Stimulated activated CD8-positive, alpha-beta memory T cell treated with anti-CD3 and anti-CD28 coated beads, Interleukin-15, amount 100 ng/mL, for 1 hour (primary cell): ENCODE measurements at regions not wholly inside any gene's neighbourhood (a gene's known extent, or its start where the extent isn't known, plus 50 kb on each side); places are given as distances from the start of the nearest gene placed in this dataset.

ENCODE experiments used
- DNase-seq: peaks from one replicate; pipeline ENCODE4 v3.0.0-alpha.2; 2020; ENCODE audit warnings: low read depth

DNA sequence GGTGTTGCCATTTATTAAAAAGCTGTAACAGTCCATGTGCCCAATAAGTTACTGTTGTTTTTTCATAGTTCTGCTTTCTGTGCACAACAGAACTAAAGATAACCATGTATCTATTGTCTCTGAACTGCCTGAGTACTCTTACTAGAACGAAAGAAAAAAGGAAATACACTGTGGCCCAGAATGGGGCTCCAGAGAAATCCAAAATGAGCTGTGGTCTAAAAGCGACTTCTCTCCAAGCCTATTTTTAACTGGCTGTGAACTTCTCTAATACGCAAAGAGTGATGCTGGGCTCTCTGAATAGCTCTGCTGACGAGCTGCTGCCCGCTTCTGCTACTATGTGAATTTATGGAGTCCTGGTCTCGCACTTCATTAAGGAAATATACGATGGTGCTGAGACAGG, 56.2 kb upstream of the LPP start:
- DNase-seq = no peak

GRCh38 chr3:188099907-188100306, 54.0 kb upstream of the LPP start:
- DNase-seq = no peak

DNA sequence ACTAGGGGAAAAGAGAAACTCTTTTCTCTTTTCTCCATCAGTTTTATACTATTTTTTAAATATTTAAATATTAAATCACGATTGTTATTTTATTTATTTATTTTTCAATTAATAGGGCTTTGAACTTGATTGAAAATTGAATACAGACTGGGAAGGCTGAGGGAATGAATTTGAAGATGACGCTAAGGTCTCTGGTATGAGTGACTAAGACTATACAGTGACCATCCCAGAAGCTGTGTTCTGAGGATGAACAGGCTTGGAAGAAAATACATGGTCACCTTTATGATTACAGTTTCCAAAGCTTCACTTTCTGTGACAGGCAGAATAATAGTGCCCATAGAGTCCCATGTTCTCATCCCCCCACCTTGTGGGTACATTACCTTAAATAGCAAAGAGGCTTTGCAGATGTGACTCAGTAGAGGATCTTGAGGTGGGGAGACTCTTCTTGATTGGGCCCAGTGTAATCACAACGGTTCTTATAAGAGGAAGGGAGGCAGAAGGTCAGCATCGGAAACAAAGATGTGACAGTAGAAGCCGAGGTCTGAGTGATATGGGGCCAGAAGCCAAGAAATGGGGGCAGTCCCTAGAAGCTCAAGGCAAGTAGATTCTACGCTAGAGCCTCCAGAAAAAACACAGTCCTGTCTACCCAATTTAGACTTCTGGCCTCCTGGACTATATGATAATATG, 51.0 kb upstream of the LPP start:
- DNase-seq = no peak

DNA sequence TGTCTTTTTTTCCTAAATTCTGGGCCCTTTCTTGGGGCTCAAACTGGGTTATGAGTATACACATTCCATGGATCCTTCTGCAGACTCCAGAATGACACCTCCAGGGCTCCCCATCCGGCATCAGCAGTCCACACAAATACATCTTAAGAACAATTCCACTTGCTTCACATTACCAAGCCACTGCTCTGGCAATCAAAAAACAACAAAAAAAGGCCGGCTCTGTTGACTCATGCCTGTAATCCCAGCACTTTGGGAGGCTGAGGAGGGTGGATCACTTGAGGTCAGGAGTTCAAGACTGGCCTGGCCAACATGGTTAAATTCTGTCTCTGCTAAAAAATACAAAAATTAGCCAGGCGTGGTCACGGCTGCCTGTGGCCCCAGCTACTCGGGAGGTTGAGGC, 49.9 kb upstream of the LPP start:
- DNase-seq = no peak
